WTC11 (cell line): ENCODE measurements at regions not wholly inside any gene's neighbourhood (a gene's known extent, or its start where the extent isn't known, plus 50 kb on each side); places are given as distances from the start of the nearest gene placed in this dataset.
"Not testable (repeated sequence)": the region's sequence is repeated elsewhere in the genome, so short reads cannot be mapped to it uniquely, and the experiment has no call there.

Source experiments
- ATAC-seq: fragments of 200-7000 bp; cut with Tn5 transposase; 2 replicates; pipeline ENCODE4 v1.10.0; 2021; ENCODE audit warnings: mild to moderate bottlenecking, moderate library complexity
- CTCF ChIA-PET: fragments of 300-600 bp; sonication (Branson Sonifier 250); formaldehyde crosslinking; loops from one replicate; lab custom pipeline; 2021; ENCODE audit warnings: antibody characterized with exemption; lab: Charles Lee
- POLR2A ChIA-PET: fragments of 350-600 bp; sonication (Branson Sonifier 250); formaldehyde crosslinking; loops from one replicate; lab custom pipeline; 2021; ENCODE audit warnings: antibody characterized with exemption; lab: Charles Lee
- DNase-seq: peaks from one replicate; pipeline ENCODE4 v3.0.0; 2021; ENCODE audit warnings: low spot score
- H3K27ac Mint-ChIP-seq: 2 replicates; pipeline ENCODE4 v1.8.0; 2021; ENCODE audit warnings: mixed read lengths
- H3K27me3 Mint-ChIP-seq: 2 replicates; pipeline ENCODE4 v1.8.0; 2021; ENCODE audit warnings: low read depth, mild to moderate bottlenecking, moderate library complexity, mixed read lengths
- H3K36me3 Mint-ChIP-seq: 2 replicates; pipeline ENCODE4 v1.8.0; 2021; ENCODE audit warnings: mixed read lengths
- H3K4me1 Mint-ChIP-seq: 2 replicates; pipeline ENCODE4 v1.8.0; 2022; ENCODE audit warnings: mixed read lengths
- H3K4me3 Mint-ChIP-seq: 2 replicates; pipeline ENCODE4 v1.8.0; 2021; ENCODE audit warnings: mild to moderate bottlenecking, moderate library complexity, mixed read lengths
- H3K9me3 Mint-ChIP-seq: 2 replicates; pipeline ENCODE4 v1.8.0; 2021; ENCODE audit warnings: mixed read lengths
- IRF2 ChIP-seq: sonication (generic); formaldehyde crosslinking; IDR thresholded peaks from 2 replicates; pipeline ENCODE4 v1.8.0; 2022; ENCODE audit warnings: low read depth, missing genetic modification reagents, borderline replicate concordance
- MYBL2 ChIP-seq: sonication (generic); formaldehyde crosslinking; IDR thresholded peaks from 2 replicates; pipeline ENCODE4 v1.8.1; 2023; ENCODE audit warnings: mild to moderate bottlenecking, moderate library complexity, missing genetic modification reagents
- NFE2L1 ChIP-seq: sonication (generic); formaldehyde crosslinking; IDR thresholded peaks from 2 replicates; pipeline ENCODE4 v1.8.1; 2023; ENCODE audit warnings: missing genetic modification reagents
- RELA ChIP-seq: sonication (generic); formaldehyde crosslinking; IDR thresholded peaks from 2 replicates; pipeline ENCODE4 v1.8.1; 2022; ENCODE audit warnings: missing genetic modification reagents, mild to moderate bottlenecking, borderline replicate concordance
- STAT6 ChIP-seq: sonication (generic); formaldehyde crosslinking; conservative IDR thresholded peaks from 2 replicates; pipeline ENCODE4 v1.8.1; 2023; ENCODE audit warnings: mild to moderate bottlenecking, low read depth, missing genetic modification reagents, moderate library complexity
- ZNF121 ChIP-seq: sonication (generic); formaldehyde crosslinking; IDR thresholded peaks from 2 replicates; pipeline ENCODE4 v1.8.0; 2023; ENCODE audit warnings: missing genetic modification reagents
- ZNF416 ChIP-seq: fragments of 250-450 bp; sonication (Bioruptor Pico); IDR thresholded peaks from 2 replicates; pipeline ENCODE4 v1.9.0; 2021; ENCODE audit warnings: mild to moderate bottlenecking, inconsistent platforms
- ZNF425 ChIP-seq: fragments of 250-450 bp; sonication (Bioruptor Pico); conservative IDR thresholded peaks from 2 replicates; pipeline ENCODE4 v1.9.0; 2021; ENCODE audit warnings: mild to moderate bottlenecking
- TF ChIP-seq, protein P1 (sequence below): sonication (generic); formaldehyde crosslinking; IDR thresholded peaks from 2 replicates; pipeline ENCODE4 v1.8.1; 2022; ENCODE audit warnings: low read depth, missing genetic modification reagents, borderline replicate concordance
- TF ChIP-seq, protein P2 (sequence below): sonication (generic); formaldehyde crosslinking; IDR thresholded peaks from 2 replicates; pipeline ENCODE4 v1.8.0; 2023; ENCODE audit warnings: missing genetic modification reagents
- TF ChIP-seq, protein P3 (sequence below): sonication (generic); formaldehyde crosslinking; IDR thresholded peaks from 2 replicates; pipeline ENCODE4 v1.8.1; 2023; ENCODE audit warnings: mild to moderate bottlenecking, missing genetic modification reagents

DNA sequence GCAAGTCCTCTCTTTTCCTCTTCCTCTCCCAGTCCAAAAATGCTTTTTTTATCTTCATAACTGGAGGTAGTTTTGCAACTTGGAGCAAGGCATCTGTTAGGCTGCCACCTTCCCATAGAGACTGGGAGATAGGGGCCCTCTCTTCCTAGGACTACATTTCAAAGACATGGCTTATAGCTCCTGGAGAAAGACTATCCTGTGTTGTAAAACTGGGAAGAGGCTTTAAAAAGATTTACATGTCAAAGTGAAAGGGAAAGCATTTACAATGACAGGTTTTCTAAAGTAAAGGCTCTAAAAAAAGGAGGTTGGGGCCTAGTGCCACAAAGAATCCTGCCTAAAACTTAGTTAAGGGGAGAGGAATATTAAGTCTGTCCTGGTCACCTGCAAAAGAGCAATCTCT lies 82.2 kb upstream of the SEMA3E start (continued):
- TF ChIP-seq, protein P1, sequence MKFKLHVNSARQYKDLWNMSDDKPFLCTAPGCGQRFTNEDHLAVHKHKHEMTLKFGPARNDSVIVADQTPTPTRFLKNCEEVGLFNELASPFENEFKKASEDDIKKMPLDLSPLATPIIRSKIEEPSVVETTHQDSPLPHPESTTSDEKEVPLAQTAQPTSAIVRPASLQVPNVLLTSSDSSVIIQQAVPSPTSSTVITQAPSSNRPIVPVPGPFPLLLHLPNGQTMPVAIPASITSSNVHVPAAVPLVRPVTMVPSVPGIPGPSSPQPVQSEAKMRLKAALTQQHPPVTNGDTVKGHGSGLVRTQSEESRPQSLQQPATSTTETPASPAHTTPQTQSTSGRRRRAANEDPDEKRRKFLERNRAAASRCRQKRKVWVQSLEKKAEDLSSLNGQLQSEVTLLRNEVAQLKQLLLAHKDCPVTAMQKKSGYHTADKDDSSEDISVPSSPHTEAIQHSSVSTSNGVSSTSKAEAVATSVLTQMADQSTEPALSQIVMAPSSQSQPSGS (CRISPR knock-in tag) = no peak
- no peak for TF ChIP-seq ZNF425 (CRISPR knock-in tag)

DNA sequence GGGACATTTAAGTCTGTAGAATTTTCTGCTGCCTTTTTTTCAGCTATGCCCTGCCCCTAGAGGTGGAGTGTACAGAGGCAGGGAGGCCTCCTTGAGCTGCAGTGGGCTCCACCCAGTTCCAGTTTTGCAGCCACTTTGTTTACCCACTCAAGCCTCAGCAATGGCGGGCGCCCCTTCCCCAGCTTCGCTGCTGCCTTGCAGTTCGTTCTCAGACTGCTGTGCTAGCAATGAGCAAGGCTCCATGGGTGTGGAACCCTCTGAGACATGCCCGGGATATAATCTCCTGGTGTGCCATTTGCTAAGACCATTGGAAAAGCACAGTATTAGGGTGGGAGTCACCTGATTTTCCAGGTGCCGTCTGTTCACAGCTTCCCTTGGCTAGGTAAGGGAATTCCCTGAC lies 68.0 kb upstream of the SEMA3E start:
- H3K4me1 Mint-ChIP-seq, H3K4me3 Mint-ChIP-seq, POLR2A ChIA-PET, DNase-seq, CTCF ChIA-PET, H3K27me3 Mint-ChIP-seq, ATAC-seq, H3K27ac Mint-ChIP-seq: not testable (repeated sequence)
- H3K9me3 Mint-ChIP-seq = peaks cover 56% of the 10 kb centered on the region
- H3K36me3 Mint-ChIP-seq = peaks cover 28% of the 10 kb centered on the region

DNA sequence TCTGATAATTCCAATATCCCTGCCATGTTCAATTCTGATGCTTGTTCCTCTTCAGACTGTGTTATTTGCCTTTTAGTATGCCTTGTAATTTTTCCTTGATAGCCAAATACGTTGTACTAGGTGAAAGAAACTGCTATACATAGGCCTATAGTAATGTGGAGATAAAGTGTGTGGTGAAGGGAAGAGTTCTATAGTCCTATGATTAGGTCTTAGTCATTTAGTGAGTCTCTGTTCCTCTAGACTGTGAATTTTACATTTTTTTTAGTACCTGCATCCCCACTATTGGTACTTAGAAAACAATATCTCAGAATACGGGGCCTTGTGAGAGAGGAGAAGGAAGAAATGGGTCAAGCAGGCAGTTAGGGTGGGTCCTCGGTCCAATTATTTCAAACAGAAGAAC lies 59.6 kb upstream of the SEMA3E start:
- Mint-ChIP-seq H3K4me1 (peaks cover 3% of the 10 kb centered on the region; the same call in 1 of the 2 replicates), H3K27me3 (peaks cover 6% of the 10 kb centered on the region), H3K9me3 (peaks cover 40% of the 10 kb centered on the region), H3K4me3 (no peak overlapping the region), H3K27ac (no peak overlapping the region), H3K36me3 (peaks cover 27% of the 10 kb centered on the region)
- ChIA-PET CTCF (no interaction called here), POLR2A (no interaction called here)
- DNase-seq = no peak
- ATAC-seq = no peak
- TF ChIP-seq STAT6 = no peak
- TF ChIP-seq, protein P2, sequence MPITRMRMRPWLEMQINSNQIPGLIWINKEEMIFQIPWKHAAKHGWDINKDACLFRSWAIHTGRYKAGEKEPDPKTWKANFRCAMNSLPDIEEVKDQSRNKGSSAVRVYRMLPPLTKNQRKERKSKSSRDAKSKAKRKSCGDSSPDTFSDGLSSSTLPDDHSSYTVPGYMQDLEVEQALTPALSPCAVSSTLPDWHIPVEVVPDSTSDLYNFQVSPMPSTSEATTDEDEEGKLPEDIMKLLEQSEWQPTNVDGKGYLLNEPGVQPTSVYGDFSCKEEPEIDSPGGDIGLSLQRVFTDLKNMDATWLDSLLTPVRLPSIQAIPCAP (CRISPR knock-in tag) = no peak
- TF ChIP-seq ZNF425 (CRISPR knock-in tag) = no peak
- no peak for TF ChIP-seq IRF2 (CRISPR knock-in tag)
- TF ChIP-seq ZNF121 = no peak
- TF ChIP-seq ZNF416 (CRISPR knock-in tag) = no peak
- TF ChIP-seq, protein P3, sequence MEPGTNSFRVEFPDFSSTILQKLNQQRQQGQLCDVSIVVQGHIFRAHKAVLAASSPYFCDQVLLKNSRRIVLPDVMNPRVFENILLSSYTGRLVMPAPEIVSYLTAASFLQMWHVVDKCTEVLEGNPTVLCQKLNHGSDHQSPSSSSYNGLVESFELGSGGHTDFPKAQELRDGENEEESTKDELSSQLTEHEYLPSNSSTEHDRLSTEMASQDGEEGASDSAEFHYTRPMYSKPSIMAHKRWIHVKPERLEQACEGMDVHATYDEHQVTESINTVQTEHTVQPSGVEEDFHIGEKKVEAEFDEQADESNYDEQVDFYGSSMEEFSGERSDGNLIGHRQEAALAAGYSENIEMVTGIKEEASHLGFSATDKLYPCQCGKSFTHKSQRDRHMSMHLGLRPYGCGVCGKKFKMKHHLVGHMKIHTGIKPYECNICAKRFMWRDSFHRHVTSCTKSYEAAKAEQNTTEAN (CRISPR knock-in tag) = no peak
- TF ChIP-seq MYBL2 (CRISPR knock-in tag) = no peak
- TF ChIP-seq NFE2L1 = no peak
- TF ChIP-seq RELA (CRISPR knock-in tag) = no peak
